Lower leg skin (tissue), 4 donors: ENCODE measurements at regions not wholly inside any gene's neighbourhood (a gene's known extent, or its start where the extent isn't known, plus 50 kb on each side); places are given as distances from the start of the nearest gene placed in this dataset.

ENCODE experiments used
- DNase-seq, 2 donors: peaks; one replicate each; pipeline ENCODE4 v3.0.0-alpha.2; 2019; ENCODE audit warnings: low spot score in 2 of 2
- H3K4me3 ChIP-seq: fragments of 200-600 bp; sonication (generic); 2 replicates; pipeline ENCODE4 v1.5.1; 2017; ENCODE audit warnings: mild to moderate bottlenecking, low read depth; ENCODE audit not compliant: poor library complexity, severe bottlenecking
- CTCF ChIP-seq, 3 donors: fragments of 450-650 bp; IDR thresholded peaks; one replicate each; pipeline ENCODE4 v1.5.1; 2016; ENCODE audit warnings: antibody characterized with exemption in 3 of 3, mild to moderate bottlenecking in 3 of 3, moderate library complexity in 2 of 3
- POLR2A ChIP-seq, 2 donors: fragments of 450-650 bp; IDR thresholded peaks; one replicate each; pipeline ENCODE4 v1.6.1; 2016 to 2017; ENCODE audit warnings: antibody characterized with exemption in 2 of 2, mild to moderate bottlenecking in 1 of 2, moderate library complexity in 1 of 2
- WGBS, 2 donors: methylation state at CpG; one replicate each; pipeline ENCODE4 v1.1.5; 2018; 5-methylcytosine and 5-hydroxymethylcytosine counted together
- intact Hi-C: fragments of 100-400 bp; cut with DNase I; formaldehyde crosslinking; loops from one replicate; pipeline ENCODE4 v1.15.0; 2023; ENCODE audit warnings: low total_unique reads

- WGBS, 2 donors, result 59 to 64% methylated on average over 3 of the region's 3 CpGs
- intact Hi-C loops, result no loop called here
- no peak for TF ChIP-seq POLR2A (IDR thresholded peaks at IDR 0.05)
- TF ChIP-seq CTCF (IDR thresholded peaks at IDR 0.05), result no peak
- no peak for DNase-seq
- H3K4me3 ChIP-seq, result no peak overlapping the region
These were observed 69.7 kb upstream of the ALK start for GRCh38 chr2:29991086-29991485.

DNA sequence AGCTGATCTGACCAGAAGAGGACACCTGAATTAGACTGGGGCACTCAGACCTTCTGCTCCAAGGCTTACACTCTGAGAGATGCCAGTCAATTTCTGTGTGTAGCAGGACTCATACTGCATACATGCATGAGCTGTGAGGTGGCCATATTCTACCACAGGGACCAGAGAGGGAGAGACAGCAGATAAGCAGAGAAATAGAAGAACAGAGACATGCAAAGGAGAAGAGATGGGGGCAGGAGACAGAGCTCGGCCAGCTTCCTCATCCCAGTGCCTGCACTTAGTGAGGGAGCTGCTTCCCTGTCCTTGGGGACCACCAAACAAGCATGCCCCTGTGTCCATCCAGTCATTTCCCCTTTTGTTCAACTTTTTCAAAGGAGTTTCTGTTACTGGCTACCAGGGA is 73.9 kb upstream of the ALK start:
- 50 to 60% methylated on average over 1 of the region's 1 CpG for WGBS, 2 donors
- TF ChIP-seq POLR2A (IDR thresholded peaks at IDR 0.05), result no peak
- TF ChIP-seq CTCF (IDR thresholded peaks at IDR 0.05), result no peak
- no peak overlapping the region for H3K4me3 ChIP-seq
- intact Hi-C loops, result no loop called here
- DNase-seq, result no peak

GRCh38 chr2:30003128-30003527 is 81.7 kb upstream of the ALK start:
- no peak for DNase-seq
- intact Hi-C loops, result no loop called here
- H3K4me3 ChIP-seq, result no peak overlapping the region
- no peak for TF ChIP-seq CTCF (IDR thresholded peaks at IDR 0.05)
- TF ChIP-seq POLR2A (IDR thresholded peaks at IDR 0.05), result no peak

DNA sequence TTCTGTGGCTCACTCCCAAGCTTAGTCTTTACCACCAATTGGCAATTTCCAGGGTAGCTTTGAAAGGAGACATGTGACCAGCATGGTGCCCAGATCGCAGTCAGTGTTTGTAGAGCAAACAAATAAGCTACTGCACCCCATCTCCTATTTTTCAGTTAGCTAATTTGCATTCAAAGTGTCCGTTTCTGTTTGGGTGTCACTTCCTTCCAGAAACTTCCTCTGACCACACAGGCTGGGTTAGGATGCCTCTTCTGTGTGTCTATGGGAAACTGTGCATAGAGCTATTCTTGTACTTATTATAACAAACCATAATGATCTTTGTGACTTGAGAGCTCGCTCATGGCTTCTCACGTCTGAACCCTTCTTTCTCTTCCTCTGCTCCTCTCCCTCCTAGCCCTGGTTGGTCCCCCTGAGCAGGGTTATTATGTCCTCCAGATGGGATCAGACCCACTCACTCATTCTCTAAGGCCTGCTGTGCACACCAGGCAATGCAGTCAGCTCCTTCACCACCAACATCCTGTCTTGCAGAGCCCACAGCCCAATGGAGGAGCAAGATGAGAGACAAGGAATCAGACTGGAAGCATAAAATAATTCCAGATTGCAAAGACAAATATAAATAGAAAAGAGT is 101.2 kb upstream of the ALK start:
- WGBS, 2 donors, result 66 to 71% methylated on average over 4 of the region's 4 CpGs
- intact Hi-C loops, result loop anchor here (10.0 kb wide), 1 partner anchor 98 kb away; the partner anchor contains the start of gene ALK
- no peak for DNase-seq
- TF ChIP-seq POLR2A (IDR thresholded peaks at IDR 0.05) (no peak), CTCF (IDR thresholded peaks at IDR 0.05) (no peak)
- no peak overlapping the region for H3K4me3 ChIP-seq

DNA sequence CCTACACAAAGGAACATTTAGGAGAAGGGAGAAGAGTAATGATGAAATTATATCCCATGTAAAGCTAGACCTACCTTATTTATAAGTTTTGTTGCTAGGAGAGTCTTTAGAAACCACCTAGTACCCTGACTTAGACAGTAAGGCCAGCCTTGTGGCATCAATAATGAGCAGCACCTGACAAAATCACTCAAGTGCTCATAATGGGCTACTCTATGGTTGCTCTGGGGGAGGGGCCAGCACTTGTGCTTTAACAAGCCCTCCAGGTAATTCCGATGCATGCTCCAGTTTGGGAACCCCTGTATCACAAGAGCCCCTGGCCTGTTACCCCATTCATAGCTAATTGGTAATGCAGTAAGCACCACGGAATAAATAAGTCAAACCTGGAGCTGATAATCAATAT is 102.9 kb upstream of the ALK start:
- DNase-seq, result no peak
- intact Hi-C loops, result loop anchor here (10.0 kb wide), 1 partner anchor 99 kb away; the partner anchor contains the start of gene ALK
- H3K4me3 ChIP-seq, result no peak overlapping the region
- WGBS, 2 donors, result 85 to 100% methylated on average over 2 of the region's 2 CpGs
- no peak for TF ChIP-seq CTCF (IDR thresholded peaks at IDR 0.05)
- no peak for TF ChIP-seq POLR2A (IDR thresholded peaks at IDR 0.05)
